Omental fat pad (tissue), 3 donors: ENCODE measurements at regions not wholly inside any gene's neighbourhood (a gene's known extent, or its start where the extent isn't known, plus 50 kb on each side); places are given as distances from the start of the nearest gene placed in this dataset.

Experiments used
- ATAC-seq: fragments of 150-250 bp; one replicate; pipeline ENCODE4 v1.9.1; 2016; ENCODE audit warnings: mild to moderate bottlenecking, moderate library complexity; ENCODE audit not compliant: low FRiP score
- DNase-seq: peaks from one replicate; pipeline ENCODE4 v3.0.0-alpha.2; 2019; ENCODE audit warnings: low spot score
- CTCF ChIP-seq, 3 donors: fragments of 450-650 bp; IDR thresholded peaks; one replicate each; pipeline ENCODE4 v1.5.1; 2016 to 2017; ENCODE audit warnings: antibody characterized with exemption in 3 of 3, mild to moderate bottlenecking in 3 of 3, moderate library complexity in 2 of 3

GRCh38 chr2:14933753-14934152, 301.2 kb downstream of the LRATD1 start:
- no peak for TF ChIP-seq CTCF (IDR thresholded peaks at IDR 0.05)
- DNase-seq (no peak), ATAC-seq (no peak)

DNA sequence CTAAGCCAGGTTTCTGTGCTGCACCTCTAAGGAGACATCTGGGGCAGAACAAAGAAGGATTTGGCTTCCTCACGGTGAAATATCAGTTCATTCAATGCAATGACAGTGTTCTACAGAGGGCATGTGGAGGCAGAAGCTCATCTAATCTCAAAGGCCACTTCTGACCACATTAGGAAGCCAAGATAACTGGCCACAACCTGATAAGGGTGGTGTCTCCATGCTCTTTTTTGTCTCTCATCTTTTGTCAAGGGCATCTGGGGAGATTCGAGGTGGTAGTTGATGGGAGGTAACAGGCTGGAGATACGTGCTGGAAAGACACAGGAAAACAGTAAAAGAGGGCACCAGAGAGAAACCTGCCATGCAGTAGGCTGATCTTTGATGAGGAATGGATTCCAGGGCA, 303.9 kb downstream of the LRATD1 start:
- no peak for TF ChIP-seq CTCF (IDR thresholded peaks at IDR 0.05)
- ATAC-seq (no peak), DNase-seq (no peak)

DNA sequence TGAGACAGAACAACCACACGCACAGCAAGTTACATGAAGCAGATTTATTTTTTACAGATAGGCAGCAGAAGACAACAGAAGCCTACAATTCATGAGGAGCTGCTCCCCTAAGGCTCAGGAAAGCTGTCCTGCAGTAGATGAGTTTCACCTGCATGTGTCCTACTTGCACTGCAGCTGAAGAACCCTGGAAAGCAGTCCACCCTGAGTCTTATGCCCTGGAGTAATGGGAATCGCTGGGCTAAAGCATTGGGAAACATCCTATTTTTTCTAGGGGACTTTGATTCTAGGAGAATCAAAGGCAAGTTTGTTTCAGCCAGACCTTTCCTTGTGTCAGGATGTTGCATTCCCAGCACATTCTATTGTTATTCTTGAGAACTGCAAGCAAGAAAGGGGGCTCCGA, 304.8 kb downstream of the LRATD1 start:
- DNase-seq (no peak), ATAC-seq (no peak)
- TF ChIP-seq CTCF (IDR thresholded peaks at IDR 0.05) = no peak

DNA sequence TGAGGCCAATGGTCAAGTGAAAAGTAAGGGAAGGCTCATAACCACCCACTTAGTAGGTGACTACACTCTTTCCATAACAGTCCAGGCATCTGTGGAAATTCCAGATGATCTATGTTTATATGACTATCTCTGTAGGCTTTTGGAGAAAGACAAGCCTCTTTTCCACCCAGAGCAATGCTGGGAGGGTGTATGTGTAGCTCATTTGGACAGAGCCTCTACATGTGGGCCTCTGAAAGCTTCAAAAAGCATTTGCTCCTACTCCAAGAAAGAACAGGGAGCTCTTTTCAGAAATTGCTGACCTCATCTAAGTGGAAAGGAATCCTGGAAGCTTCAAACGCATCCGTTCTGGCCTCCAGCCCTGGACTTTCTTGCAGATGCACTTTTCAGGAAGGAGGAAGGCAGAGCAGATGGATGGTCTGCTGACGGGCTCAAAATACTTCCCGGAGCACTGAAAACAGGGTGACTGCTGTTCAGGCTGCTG, 308.7 kb downstream of the LRATD1 start:
- DNase-seq (no peak), ATAC-seq (no peak)
- no peak for TF ChIP-seq CTCF (IDR thresholded peaks at IDR 0.05)

DNA sequence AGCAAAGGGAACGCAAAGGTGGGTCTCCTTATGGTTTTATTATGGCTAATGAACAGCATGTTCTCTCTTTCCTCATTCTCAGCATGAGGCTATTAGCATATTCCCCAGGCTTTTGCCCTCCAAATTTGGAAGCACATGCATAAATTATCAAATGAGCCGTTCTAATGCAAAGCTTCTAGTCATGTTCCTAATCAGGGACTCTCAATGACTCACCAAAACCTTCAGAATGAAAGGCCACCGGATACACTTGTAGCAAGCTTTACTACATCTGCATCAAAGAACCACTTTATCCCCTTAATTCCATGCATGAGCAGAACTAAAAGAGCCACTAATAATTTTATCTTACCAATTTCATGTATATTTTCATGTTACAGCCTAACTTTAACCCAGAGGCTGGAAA, 310.5 kb downstream of the LRATD1 start:
- DNase-seq (no peak), ATAC-seq (no peak)
- no peak for TF ChIP-seq CTCF (IDR thresholded peaks at IDR 0.05)

GRCh38 chr2:14944562-14945346, 312.2 kb downstream of the LRATD1 start:
- no peak for ATAC-seq
- TF ChIP-seq CTCF (IDR thresholded peaks at IDR 0.05) = no peak
- no peak for DNase-seq
